HepG2 (cell line): ENCODE measurements at regions not wholly inside any gene's neighbourhood (a gene's known extent, or its start where the extent isn't known, plus 50 kb on each side); places are given as distances from the start of the nearest gene placed in this dataset.

ENCODE experiments used
- ATAC-seq: fragments of 200-7000 bp; cut with Tn5 transposase; 3 replicates; pipeline ENCODE4 v1.9.1; 2020; ENCODE audit warnings: mild to moderate bottlenecking, moderate library complexity
- BruUV-seq: library from RNA; stranded (reverse); fragments of 400-500 nt; replicated peaks from 2 replicates; lab custom pipeline; 2021; lab: Mats Ljungman, UMichigan
- CTCF ChIA-PET: fragments of 300-600 bp; formaldehyde crosslinking; extraction: SDS; loops from one replicate; lab custom pipeline; 2021; ENCODE audit warnings: low total read pairs, inconsistent platforms, low intra/inter-chr PET ratio; lab: Yijun Ruan, JAX
- POLR2A ChIA-PET: fragments of 350-600 bp; sonication (Branson Sonifier 250); formaldehyde crosslinking; loops from one replicate; lab custom pipeline; 2020; ENCODE audit warnings: antibody characterized with exemption, inconsistent platforms; lab: Yijun Ruan, JAX
- DNase-seq: peaks from one replicate; pipeline ENCODE4 v3.0.0-alpha.2; 2015; ENCODE audit warnings: low spot score
- FAIRE-seq: peaks from 3 replicates; lab custom pipeline; 2011; peaks lifted over from hg19 to GRCh38; lab: Jason Lieb, UNC
- H2AFZ ChIP-seq: one replicate; pipeline ENCODE4 v1.6.1; 2011; ENCODE audit warnings: low read length, inconsistent platforms
- H3K27ac ChIP-seq: fragments of 300-600 bp; 3 replicates; pipeline ENCODE4 v1.8.0; 2011; ENCODE audit warnings: mixed run types, mild to moderate bottlenecking, mixed read lengths, low read length, inconsistent platforms; ENCODE audit not compliant: insufficient read depth; ENCODE audit errors: extremely low read length
- H3K27me3 ChIP-seq, 2 experiments: fragments of 200-600 bp in 1 of 2; 2 replicates in 1 of 2; 3 replicates in 1 of 2; pipeline versions ENCODE4 v1.6.0 to v1.8.0; 2011; ENCODE audit warnings: low read length in 2 of 2, mild to moderate bottlenecking in 2 of 2, moderate library complexity in 2 of 2, inconsistent platforms in 1 of 2; ENCODE audit not compliant: insufficient read depth in 2 of 2, control insufficient read depth in 1 of 2
- H3K36me3 ChIP-seq, 2 experiments: fragments of 200-600 bp in 1 of 2; replicated peaks in 1 of 2; 2 replicates in 1 of 2; 3 replicates in 1 of 2; pipeline versions ENCODE4 v1.5.1 to v1.8.0; 2011; ENCODE audit warnings: low read length in 2 of 2, inconsistent platforms in 1 of 2; ENCODE audit not compliant: insufficient read depth in 2 of 2, control insufficient read depth in 1 of 2
- H3K4me1 ChIP-seq: 2 replicates; pipeline ENCODE4 v1.5.1; 2012; ENCODE audit warnings: low read length, inconsistent platforms; ENCODE audit not compliant: insufficient read depth
- H3K4me2 ChIP-seq: 2 replicates; pipeline ENCODE4 v1.6.0; 2011; ENCODE audit warnings: low read depth, low read length, inconsistent platforms
- H3K4me3 ChIP-seq, 3 experiments: fragments of 200-600 bp in 1 of 3; sonication (generic), shearing (Covaris generic) in 1 of 3; replicated peaks in 1 of 3; 2 replicates each; pipeline ENCODE4 v1.5.1; 2011 to 2016; ENCODE audit warnings: low read length in 3 of 3, inconsistent platforms in 2 of 3, low read depth in 2 of 3, mild to moderate bottlenecking in 2 of 3, control low read depth in 1 of 3, mixed read lengths in 1 of 3; ENCODE audit not compliant: insufficient read depth in 1 of 3
- H3K79me2 ChIP-seq: one replicate; pipeline ENCODE4 v1.6.1; 2011; ENCODE audit warnings: low read length, inconsistent platforms; ENCODE audit not compliant: insufficient read depth
- H3K9ac ChIP-seq: 2 replicates; pipeline ENCODE4 v1.6.0; 2011; ENCODE audit warnings: mild to moderate bottlenecking, low read depth, low read length, inconsistent platforms; ENCODE audit not compliant: insufficient read depth
- H3K9me3 ChIP-seq: 2 replicates; pipeline ENCODE4 v1.5.1; 2012; ENCODE audit warnings: mild to moderate bottlenecking, low read length
- H4K20me1 ChIP-seq: 2 replicates; pipeline ENCODE4 v1.6.0; 2011; ENCODE audit warnings: inconsistent platforms, mild to moderate bottlenecking, low read length, moderate library complexity; ENCODE audit not compliant: insufficient read depth
- MEIS1 ChIP-seq: sonication (generic); formaldehyde crosslinking; IDR thresholded peaks from 2 replicates; pipeline ENCODE4 v1.9.0; 2021; ENCODE audit warnings: mild to moderate bottlenecking, missing genetic modification reagents, moderate library complexity, borderline replicate concordance
- NR2F6 ChIP-seq, 2 experiments: IDR thresholded peaks; 2 replicates each; pipeline ENCODE4 v1.6.1; 2016; ENCODE audit warnings: antibody characterized with exemption in 1 of 2, mild to moderate bottlenecking in 1 of 2
- PHF21A ChIP-seq: sonication (generic); formaldehyde crosslinking; IDR thresholded peaks from 2 replicates; pipeline ENCODE4 v1.5.0; 2020; ENCODE audit warnings: mild to moderate bottlenecking, missing genetic modification reagents
- RARA ChIP-seq: IDR thresholded peaks from 2 replicates; pipeline ENCODE4 v1.6.1; 2016; ENCODE audit warnings: missing genetic modification reagents, missing compliant biosample characterization
- RORA ChIP-seq: sonication (generic); formaldehyde crosslinking; IDR thresholded peaks from 2 replicates; pipeline ENCODE4 v1.5.0; 2020; ENCODE audit warnings: mild to moderate bottlenecking, missing genetic modification reagents, moderate library complexity
- SATB2 ChIP-seq: sonication (generic); formaldehyde crosslinking; IDR thresholded peaks from 2 replicates; pipeline ENCODE4 v1.5.0; 2020; ENCODE audit warnings: missing genetic modification reagents
- ZNF616 ChIP-seq: sonication (generic); formaldehyde crosslinking; IDR thresholded peaks from 2 replicates; pipeline ENCODE4 v1.5.0; 2020; ENCODE audit warnings: low read depth, mild to moderate bottlenecking, missing genetic modification reagents
- WGBS: methylation state at CpG from one replicate; pipeline ENCODE4 v1.1.6; 2017; ENCODE audit warnings: low lambda C conversion rate; 5-methylcytosine and 5-hydroxymethylcytosine counted together
- in situ Hi-C: cut with HindIII; loops from 2 replicates; pipeline ENCODE4 v1.10.0; 2017; ENCODE audit warnings: low pct_unique_long_range_greater_than_20kb; ENCODE audit not compliant: extremely low pct_ligation_motif_present
- intact Hi-C: fragments of 100-400 bp; cut with micrococcal nuclease; formaldehyde crosslinking; loops from one replicate; pipeline ENCODE4 v1.10.0; 2022; ENCODE audit not compliant: unreplicated experiment
- TF ChIP-seq, protein P1 (sequence below): sonication (generic); formaldehyde crosslinking; conservative IDR thresholded peaks from 2 replicates; pipeline ENCODE4 v1.4.0; 2020; ENCODE audit warnings: mild to moderate bottlenecking, missing genetic modification reagents, moderate library complexity
- TF ChIP-seq, protein P2 (sequence below): sonication (generic); formaldehyde crosslinking; IDR thresholded peaks from 2 replicates; pipeline ENCODE4 v1.4.0; 2020; ENCODE audit warnings: mild to moderate bottlenecking, missing genetic modification reagents

DNA sequence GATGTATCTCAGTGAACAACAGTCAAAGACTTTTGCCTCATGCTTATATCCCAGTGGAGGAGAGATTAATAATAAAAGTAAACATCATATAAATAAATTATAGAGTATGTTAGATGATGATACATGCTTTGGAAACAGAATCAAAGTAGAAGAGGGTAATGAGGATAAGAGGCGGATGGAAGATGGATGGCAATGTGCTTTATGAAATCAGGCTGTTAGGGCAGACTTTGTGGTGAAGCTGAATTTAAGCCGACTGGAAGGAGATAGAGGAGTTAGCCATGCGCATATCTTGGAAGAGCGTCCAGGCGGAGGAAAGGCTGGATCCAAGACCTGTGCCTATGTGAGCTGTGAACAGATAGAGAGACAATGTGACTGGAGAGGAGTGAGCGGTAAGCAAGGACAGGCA, 74.9 kb upstream of the GUCY1A1 start:
- Histone ChIP-seq H3K79me2 (no peaks in the 10 kb centered on the region), H3K4me1 (no peaks in the 10 kb centered on the region), H3K27ac (no peak overlapping the region), H4K20me1 (no peaks in the 10 kb centered on the region), H3K36me3 (no peaks in the 10 kb centered on the region), H2AFZ (no peak overlapping the region), H3K27me3 (no peaks in the 10 kb centered on the region), H3K9ac (no peak overlapping the region), H3K9me3 (no peaks in the 10 kb centered on the region), H3K4me2 (no peak overlapping the region), H3K4me3 (no peak overlapping the region)
- ChIA-PET CTCF (no interaction called here), POLR2A (no interaction called here)
- DNase-seq (no peak), FAIRE-seq (no peak), ATAC-seq (no peak)
- no TSS peak for BruUV-seq
- in situ Hi-C loops: no loop called here
- WGBS: 66% methylated on average over 6 of the region's 6 CpGs
- TF ChIP-seq SATB2: no peak
- TF ChIP-seq NR2F6 (IDR thresholded peaks at IDR 0.05): no peak
- TF ChIP-seq NR2F6 (CRISPR knock-in tag; IDR thresholded peaks at IDR 0.05): no peak
- intact Hi-C loops: no loop called here

DNA sequence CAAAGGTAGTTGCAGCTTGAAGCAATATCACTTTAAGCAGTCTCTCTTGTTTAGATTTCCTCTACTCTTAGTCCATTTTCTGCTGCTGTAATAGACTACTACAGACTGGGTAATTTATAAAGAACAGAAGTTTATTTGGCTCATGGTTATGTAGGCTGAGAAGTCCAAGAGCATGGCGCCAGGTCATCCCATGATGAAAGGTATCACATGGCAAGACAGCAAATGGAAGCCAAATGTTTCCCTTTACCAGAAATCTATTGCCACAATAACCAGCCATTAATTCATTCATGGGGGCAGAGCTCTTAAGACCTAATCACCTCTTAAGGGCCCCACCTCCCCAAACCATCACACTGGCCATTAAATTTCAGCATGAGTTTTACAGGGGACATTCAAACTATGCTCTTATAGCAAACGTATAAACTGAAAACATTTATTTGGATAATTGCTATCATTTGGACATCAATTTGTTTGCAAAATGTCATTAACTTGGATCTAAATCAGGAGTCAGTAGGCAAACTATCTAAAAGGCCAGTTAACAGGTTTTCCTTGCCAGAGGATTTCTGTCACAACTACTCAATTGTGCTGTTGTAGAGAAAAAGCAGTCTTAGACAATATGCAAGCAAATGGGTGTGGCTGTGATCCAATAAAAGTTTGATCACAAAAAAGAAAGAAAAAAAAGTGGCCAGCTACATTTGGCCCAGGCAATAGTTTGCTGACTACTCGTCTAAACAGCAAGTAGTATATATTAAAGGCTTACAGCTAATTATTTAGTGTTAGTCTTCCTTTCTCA, 75.7 kb upstream of the GUCY1A1 start:
- in situ Hi-C loops (no loop called here), intact Hi-C loops (no loop called here)
- no TSS peak for BruUV-seq
- ATAC-seq: no peak
- Histone ChIP-seq H2AFZ (no peak overlapping the region), H3K27me3 (no peaks in the 10 kb centered on the region), H3K4me3 (no peak overlapping the region), H3K4me2 (no peak overlapping the region), H3K79me2 (no peaks in the 10 kb centered on the region), H3K9ac (no peak overlapping the region), H3K4me1 (no peaks in the 10 kb centered on the region), H3K27ac (no peak overlapping the region), H4K20me1 (no peaks in the 10 kb centered on the region), H3K9me3 (no peaks in the 10 kb centered on the region), H3K36me3 (no peaks in the 10 kb centered on the region)
- 18% methylated on average over 3 of the region's 3 CpGs for WGBS
- no peak for DNase-seq
- ChIA-PET POLR2A (no interaction called here), CTCF (no interaction called here)
- FAIRE-seq: no peak
- TF ChIP-seq, protein P1, sequence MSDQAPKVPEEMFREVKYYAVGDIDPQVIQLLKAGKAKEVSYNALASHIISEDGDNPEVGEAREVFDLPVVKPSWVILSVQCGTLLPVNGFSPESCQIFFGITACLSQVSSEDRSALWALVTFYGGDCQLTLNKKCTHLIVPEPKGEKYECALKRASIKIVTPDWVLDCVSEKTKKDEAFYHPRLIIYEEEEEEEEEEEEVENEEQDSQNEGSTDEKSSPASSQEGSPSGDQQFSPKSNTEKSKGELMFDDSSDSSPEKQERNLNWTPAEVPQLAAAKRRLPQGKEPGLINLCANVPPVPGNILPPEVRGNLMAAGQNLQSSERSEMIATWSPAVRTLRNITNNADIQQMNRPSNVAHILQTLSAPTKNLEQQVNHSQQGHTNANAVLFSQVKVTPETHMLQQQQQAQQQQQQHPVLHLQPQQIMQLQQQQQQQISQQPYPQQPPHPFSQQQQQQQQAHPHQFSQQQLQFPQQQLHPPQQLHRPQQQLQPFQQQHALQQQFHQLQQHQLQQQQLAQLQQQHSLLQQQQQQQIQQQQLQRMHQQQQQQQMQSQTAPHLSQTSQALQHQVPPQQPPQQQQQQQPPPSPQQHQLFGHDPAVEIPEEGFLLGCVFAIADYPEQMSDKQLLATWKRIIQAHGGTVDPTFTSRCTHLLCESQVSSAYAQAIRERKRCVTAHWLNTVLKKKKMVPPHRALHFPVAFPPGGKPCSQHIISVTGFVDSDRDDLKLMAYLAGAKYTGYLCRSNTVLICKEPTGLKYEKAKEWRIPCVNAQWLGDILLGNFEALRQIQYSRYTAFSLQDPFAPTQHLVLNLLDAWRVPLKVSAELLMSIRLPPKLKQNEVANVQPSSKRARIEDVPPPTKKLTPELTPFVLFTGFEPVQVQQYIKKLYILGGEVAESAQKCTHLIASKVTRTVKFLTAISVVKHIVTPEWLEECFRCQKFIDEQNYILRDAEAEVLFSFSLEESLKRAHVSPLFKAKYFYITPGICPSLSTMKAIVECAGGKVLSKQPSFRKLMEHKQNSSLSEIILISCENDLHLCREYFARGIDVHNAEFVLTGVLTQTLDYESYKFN: no peak
- TF ChIP-seq RORA (CRISPR knock-in tag): no peak
- no peak for TF ChIP-seq ZNF616 (CRISPR knock-in tag)
- TF ChIP-seq, protein P2, sequence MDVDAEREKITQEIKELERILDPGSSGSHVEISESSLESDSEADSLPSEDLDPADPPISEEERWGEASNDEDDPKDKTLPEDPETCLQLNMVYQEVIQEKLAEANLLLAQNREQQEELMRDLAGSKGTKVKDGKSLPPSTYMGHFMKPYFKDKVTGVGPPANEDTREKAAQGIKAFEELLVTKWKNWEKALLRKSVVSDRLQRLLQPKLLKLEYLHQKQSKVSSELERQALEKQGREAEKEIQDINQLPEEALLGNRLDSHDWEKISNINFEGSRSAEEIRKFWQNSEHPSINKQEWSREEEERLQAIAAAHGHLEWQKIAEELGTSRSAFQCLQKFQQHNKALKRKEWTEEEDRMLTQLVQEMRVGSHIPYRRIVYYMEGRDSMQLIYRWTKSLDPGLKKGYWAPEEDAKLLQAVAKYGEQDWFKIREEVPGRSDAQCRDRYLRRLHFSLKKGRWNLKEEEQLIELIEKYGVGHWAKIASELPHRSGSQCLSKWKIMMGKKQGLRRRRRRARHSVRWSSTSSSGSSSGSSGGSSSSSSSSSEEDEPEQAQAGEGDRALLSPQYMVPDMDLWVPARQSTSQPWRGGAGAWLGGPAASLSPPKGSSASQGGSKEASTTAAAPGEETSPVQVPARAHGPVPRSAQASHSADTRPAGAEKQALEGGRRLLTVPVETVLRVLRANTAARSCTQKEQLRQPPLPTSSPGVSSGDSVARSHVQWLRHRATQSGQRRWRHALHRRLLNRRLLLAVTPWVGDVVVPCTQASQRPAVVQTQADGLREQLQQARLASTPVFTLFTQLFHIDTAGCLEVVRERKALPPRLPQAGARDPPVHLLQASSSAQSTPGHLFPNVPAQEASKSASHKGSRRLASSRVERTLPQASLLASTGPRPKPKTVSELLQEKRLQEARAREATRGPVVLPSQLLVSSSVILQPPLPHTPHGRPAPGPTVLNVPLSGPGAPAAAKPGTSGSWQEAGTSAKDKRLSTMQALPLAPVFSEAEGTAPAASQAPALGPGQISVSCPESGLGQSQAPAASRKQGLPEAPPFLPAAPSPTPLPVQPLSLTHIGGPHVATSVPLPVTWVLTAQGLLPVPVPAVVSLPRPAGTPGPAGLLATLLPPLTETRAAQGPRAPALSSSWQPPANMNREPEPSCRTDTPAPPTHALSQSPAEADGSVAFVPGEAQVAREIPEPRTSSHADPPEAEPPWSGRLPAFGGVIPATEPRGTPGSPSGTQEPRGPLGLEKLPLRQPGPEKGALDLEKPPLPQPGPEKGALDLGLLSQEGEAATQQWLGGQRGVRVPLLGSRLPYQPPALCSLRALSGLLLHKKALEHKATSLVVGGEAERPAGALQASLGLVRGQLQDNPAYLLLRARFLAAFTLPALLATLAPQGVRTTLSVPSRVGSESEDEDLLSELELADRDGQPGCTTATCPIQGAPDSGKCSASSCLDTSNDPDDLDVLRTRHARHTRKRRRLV (CRISPR knock-in tag): no peak
- no peak for TF ChIP-seq RARA
- no peak for TF ChIP-seq MEIS1
- TF ChIP-seq PHF21A: no peak
